ENCODE measurements at regions not wholly inside any gene's neighbourhood (a gene's known extent, or its start where the extent isn't known, plus 50 kb on each side); places are given as distances from the start of the nearest gene placed in this dataset.

DNA sequence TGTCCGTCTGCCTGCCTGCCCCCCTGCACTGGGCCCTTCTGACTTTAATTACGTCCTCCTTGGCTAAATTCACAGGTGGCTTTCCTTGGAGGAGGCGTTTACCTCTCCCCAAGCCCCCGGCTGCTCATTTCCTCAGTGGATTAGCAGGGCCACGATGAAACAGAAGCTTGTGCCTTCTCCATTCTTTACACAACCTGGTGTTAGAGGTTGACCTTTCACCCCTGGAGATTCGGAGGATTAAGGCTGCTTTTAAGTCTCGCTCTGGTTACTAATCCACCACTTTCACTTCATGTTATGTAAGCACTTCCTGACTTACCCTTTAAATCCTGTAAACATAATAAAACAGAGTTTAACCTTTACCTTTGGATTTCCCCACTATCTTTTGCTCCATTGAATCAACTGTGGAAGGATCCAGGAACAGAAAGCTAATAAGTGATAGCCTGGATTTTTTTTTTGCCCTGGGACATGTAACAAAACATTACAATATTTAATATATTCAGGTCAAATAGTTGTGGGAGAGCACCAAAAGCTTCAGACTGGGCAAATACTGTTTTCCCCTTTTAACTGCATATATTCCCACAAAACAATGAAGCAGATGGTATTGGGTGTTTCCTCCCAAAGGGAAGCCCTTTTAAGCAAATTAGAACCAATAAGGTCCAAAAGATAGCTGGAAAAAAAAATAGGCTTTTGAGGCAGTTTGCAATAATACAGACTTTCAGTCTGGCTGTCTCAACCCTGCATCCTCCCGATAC is 370.2 kb downstream of the EN1 start:
- peak; percentile 23 for TF ChIP-seq SP1 (IDR thresholded peaks at IDR 0.05)
- TF ChIP-seq YY1 (IDR thresholded peaks at IDR 0.05), result no peak
- TF ChIP-seq, protein P1, sequence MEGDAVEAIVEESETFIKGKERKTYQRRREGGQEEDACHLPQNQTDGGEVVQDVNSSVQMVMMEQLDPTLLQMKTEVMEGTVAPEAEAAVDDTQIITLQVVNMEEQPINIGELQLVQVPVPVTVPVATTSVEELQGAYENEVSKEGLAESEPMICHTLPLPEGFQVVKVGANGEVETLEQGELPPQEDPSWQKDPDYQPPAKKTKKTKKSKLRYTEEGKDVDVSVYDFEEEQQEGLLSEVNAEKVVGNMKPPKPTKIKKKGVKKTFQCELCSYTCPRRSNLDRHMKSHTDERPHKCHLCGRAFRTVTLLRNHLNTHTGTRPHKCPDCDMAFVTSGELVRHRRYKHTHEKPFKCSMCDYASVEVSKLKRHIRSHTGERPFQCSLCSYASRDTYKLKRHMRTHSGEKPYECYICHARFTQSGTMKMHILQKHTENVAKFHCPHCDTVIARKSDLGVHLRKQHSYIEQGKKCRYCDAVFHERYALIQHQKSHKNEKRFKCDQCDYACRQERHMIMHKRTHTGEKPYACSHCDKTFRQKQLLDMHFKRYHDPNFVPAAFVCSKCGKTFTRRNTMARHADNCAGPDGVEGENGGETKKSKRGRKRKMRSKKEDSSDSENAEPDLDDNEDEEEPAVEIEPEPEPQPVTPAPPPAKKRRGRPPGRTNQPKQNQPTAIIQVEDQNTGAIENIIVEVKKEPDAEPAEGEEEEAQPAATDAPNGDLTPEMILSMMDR (IDR thresholded peaks at IDR 0.05; ENCODE audit: low read depth, low read length, missing input control), result no peak

All from liver (tissue), 3 donors.